HCEC 1CT (cell line): ENCODE measurements at regions not wholly inside any gene's neighbourhood (a gene's known extent, or its start where the extent isn't known, plus 50 kb on each side); places are given as distances from the start of the nearest gene placed in this dataset.
"Not testable (repeated sequence)": the region's sequence is repeated elsewhere in the genome, so short reads cannot be mapped to it uniquely, and the experiment has no call there.

Experiments
- DNase-seq: peaks from one replicate; pipeline ENCODE4 v3.0.0-alpha.2; 2017

- DNase-seq, result no peak
These were observed 156.8 kb upstream of the JARID2 start for GRCh38 chr6:15088904-15089568.

DNA sequence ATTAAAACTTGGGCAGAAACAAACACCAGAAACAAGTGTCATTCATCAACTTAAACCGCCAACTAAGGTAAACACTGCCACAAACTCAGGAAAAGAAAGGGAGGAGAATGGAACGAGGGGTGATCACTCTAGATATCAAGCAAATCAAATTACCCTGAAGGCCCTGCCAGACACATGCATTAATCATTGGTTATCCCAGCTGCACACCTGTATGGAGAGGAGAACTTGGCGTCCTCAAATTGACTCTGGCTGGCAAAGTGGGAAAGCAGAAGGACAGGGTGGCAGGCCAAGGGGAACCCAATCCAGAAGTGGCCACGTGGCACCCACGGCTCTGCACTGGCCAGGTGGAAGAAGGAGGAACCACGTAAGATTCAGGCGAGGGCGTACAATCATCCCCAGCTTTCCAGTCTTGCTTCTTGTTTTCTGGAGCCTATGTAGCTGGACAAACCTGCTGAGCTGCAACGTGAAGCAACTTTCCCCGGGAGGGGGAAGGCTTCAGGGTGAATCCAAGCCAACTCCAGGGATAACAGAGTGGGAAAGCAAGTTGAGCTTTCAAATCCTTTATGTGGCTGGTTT is 156.2 kb upstream of the JARID2 start:
- DNase-seq, result no peak

- no peak for DNase-seq
These were observed 155.7 kb upstream of the JARID2 start for GRCh38 chr6:15090145-15090579.

GRCh38 chr6:15090745-15091384 is 155.0 kb upstream of the JARID2 start:
- no peak for DNase-seq

- DNase-seq, result no peak
These were observed 148.7 kb upstream of the JARID2 start for GRCh38 chr6:15096894-15097837.

DNA sequence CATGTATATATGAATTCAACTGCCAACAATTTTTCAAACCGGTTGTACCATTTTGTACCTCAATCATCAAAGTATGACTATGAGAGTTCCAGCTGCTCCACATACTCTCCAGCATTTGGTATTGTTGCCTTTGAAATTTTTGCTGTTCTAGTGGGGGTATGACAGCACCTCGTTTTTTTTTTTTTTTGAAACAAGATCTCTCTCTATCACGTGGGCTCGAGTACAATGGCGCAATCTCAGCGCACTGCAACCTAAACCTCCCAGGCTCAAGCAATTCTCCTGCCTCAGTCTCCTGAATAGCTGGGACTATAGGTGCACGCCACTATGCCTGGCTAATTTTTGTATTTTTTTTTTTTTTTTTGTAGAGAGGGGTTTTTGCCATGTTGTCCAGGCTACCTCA is 144.7 kb upstream of the JARID2 start:
- no peak for DNase-seq

GRCh38 chr6:15102241-15102640 is 143.6 kb upstream of the JARID2 start:
- DNase-seq, result no peak

DNA sequence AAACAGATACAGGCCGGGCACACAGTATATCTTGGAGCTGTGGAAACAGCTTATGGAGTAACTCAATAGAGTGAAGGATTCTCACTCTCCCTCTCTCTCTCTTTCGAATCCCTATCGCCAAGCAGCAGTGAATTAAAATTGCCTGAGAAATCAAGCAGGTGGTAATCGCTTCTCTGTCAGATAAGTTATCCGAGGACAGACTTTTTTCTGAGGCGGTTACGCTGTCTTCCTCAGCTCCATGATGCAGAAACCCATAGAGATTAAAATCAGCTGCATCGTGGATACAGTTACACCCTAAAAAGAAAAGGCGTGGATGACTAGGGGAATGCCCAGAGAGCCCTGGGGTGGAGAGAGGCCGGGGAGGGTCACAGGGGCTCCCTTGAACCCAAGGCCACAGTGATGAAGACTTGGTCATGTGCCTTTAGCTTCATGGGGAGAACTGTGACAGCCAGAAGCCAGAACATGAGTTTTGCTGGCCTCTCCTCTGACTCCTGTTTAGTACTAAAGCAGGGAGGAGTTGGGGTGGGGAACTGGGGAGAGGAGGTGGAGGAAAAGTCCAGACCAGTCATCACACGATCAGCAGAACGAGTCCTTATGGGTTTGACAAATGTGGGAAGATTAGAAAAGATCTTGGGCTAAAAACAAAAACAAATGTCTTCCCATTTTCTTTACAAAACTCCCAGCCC is 138.8 kb upstream of the JARID2 start:
- DNase-seq, result no peak

DNA sequence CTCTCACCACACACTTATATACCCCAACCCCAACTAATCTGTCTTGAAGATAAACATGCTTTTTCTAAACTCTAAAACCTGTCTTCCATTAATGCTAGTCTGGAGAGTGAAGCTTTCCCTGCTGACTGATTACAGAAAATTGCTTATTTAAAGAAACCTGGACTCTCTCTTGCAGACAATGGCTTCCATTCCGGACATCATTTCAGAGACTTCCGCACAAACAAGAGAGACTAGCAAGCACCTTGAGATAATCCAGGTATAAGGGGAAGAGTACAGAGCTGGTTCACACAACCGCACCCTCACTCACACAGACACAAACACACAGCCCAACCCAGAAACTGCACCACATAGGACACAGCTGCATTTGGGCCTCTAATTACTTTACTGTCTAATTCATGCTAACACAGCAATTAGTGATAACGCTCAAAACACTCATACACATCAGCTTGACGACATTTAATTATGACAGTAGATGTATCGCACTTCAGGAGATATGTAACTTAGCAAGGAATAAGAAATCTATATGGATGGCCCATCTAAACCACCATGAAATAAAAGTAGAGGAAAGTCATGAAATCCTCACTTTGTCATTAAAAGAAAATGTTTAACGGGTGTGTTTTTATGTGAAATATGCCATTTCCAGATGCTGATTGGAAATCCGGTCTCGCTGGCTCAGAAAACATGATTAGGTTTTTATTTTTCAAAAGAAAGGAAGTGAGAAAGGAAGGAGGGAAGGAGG is 138.1 kb upstream of the JARID2 start:
- DNase-seq, result no peak

DNA sequence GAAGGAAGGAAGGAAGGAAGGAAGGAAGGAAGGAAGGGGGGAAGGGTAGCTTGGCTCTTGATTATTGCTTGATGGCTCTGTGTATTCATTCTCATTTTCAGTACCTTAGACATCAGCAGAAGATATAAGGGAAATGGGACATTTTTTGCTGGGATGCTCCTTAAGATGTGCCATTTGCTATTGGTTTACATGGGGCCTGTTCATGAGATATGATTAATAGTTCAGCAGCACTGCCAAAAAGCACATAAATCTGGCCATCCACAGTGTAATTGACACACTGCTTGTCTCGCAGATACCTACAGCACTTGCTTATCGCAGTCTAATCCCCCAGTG is 137.5 kb upstream of the JARID2 start:
- no peak for DNase-seq

- no peak for DNase-seq
These were observed 136.4 kb upstream of the JARID2 start for GRCh38 chr6:15109338-15110090.

- no peak for DNase-seq
These were observed 135.0 kb upstream of the JARID2 start for GRCh38 chr6:15110726-15111354.

DNA sequence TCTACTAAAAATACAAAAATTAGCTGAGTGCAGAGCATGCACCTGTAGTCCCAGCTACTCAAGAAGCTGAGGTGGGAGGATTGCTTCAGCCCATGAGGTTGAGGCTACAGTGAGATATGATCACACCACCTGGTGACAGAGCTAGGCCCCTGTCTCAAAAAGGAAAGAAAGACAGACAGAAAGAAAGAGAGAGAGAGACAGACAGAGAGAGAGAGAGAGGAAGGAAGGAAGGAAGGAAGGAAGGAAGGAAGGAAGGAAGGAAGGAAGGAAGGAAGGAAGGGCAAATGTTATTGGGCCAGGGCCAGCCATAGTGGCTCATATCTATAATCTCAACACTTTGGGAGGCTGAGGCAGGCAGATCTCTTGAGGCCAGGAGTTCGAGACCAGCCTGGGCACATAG is 134.3 kb upstream of the JARID2 start:
- DNase-seq, result not testable (repeated sequence)

- DNase-seq, result no peak
These were observed 132.3 kb upstream of the JARID2 start for GRCh38 chr6:15113587-15113986.

DNA sequence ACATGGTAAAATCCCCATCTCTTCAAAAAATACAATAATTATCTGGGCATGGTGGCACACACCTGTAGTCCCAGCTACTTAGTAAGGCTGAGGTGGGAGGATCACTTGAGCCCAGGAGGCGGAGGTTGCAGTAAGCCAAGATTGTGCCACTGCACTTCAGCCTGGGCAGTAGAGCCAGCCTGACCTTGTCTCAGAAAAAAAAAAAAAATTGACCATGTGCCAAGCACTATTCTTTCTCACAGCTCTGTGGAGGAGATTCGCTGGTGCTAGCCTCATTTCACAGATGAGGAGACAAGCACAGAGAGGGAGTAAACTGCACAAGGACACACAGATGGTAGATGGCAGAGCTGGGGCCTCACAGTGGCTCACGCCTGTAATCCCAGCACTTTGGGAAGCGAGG is 131.8 kb upstream of the JARID2 start:
- no peak for DNase-seq

DNA sequence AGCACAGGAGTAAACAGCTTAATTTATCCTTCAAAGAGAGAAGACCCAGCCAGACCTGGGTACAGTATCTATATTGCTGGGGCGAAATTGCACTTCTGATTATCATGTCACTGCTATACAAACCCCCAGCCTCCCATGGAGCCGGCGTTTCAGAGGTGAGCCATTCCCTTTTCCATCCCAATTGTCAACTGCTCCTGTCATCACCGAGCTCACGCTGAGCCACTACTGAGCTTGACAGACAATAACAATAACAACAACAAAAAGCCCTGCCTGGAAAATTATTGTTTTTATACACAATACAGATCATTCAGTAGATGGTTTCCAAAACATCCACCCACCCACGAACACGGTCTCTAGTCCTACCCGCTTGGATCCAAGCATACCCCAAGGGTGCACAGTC is 129.0 kb upstream of the JARID2 start:
- DNase-seq, result no peak

DNA sequence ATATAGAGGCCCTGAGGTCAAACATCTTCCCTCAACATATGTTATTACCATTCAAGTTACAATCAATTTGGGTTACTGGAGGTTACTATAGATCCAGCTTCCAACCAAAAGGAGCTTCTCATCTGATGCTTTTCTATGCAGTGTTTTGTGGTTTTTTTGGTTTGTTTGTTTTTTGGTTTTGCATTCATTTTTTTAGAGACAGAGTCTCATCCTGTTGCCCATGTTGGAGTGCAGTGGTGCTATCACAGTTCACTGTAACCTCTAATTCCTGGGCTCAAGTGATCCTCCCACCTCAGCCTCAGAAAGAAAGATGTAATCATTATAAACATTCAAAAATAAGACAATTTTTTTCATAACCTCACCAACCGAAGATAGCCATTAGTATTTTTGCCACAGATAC is 124.4 kb upstream of the JARID2 start:
- DNase-seq, result no peak

GRCh38 chr6:15121977-15122550 is 123.8 kb upstream of the JARID2 start:
- no peak for DNase-seq

- DNase-seq, result no peak
These were observed 116.0 kb upstream of the JARID2 start for GRCh38 chr6:15129887-15130286.

DNA sequence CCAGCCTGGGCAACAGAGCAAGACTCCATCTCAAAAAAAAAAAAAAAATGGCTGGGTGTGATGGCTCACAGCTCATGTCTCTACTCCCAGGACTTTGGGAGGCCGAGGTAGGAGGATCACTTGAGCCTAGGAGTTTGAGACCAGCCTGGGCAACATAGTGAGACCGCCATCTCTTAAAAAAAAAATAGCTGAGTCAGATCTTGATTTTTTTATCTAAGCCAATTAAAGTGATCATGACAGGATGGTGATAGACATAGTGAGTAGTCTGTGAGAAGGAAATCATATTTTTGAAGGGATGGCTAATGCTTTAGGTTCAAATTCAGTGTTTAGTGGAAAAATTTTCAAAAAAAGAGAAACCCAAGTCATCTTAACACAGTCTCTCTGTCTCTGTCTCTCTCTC is 114.6 kb upstream of the JARID2 start:
- no peak for DNase-seq

- no peak for DNase-seq
These were observed 114.2 kb upstream of the JARID2 start for GRCh38 chr6:15131651-15132061.
